ENCODE measurements at regions not wholly inside any gene's neighbourhood (a gene's known extent, or its start where the extent isn't known, plus 50 kb on each side); places are given as distances from the start of the nearest gene placed in this dataset.

- no peak for DNase-seq
- Histone ChIP-seq H3K4me1 (peaks cover 0 to 8% (median 0%) of the 10 kb centered on the region in 4 donors), H3K27me3 (no peaks in the 10 kb centered on the region), H3K9me3 (no peaks in the 10 kb centered on the region), H3K36me3 (no peaks in the 10 kb centered on the region), H3K4me3 (no peak overlapping the region), H3K27ac (no peak overlapping the region)
- intact Hi-C loops (cut with DNase I; ENCODE audit: low total_unique reads), result no loop called here
- TF ChIP-seq, protein P1, sequence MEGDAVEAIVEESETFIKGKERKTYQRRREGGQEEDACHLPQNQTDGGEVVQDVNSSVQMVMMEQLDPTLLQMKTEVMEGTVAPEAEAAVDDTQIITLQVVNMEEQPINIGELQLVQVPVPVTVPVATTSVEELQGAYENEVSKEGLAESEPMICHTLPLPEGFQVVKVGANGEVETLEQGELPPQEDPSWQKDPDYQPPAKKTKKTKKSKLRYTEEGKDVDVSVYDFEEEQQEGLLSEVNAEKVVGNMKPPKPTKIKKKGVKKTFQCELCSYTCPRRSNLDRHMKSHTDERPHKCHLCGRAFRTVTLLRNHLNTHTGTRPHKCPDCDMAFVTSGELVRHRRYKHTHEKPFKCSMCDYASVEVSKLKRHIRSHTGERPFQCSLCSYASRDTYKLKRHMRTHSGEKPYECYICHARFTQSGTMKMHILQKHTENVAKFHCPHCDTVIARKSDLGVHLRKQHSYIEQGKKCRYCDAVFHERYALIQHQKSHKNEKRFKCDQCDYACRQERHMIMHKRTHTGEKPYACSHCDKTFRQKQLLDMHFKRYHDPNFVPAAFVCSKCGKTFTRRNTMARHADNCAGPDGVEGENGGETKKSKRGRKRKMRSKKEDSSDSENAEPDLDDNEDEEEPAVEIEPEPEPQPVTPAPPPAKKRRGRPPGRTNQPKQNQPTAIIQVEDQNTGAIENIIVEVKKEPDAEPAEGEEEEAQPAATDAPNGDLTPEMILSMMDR (IDR thresholded peaks at IDR 0.05), result no peak
These were observed 102.6 kb downstream of the PTGS2 start for GRCh38 chr1:186577633-186578032.

DNA sequence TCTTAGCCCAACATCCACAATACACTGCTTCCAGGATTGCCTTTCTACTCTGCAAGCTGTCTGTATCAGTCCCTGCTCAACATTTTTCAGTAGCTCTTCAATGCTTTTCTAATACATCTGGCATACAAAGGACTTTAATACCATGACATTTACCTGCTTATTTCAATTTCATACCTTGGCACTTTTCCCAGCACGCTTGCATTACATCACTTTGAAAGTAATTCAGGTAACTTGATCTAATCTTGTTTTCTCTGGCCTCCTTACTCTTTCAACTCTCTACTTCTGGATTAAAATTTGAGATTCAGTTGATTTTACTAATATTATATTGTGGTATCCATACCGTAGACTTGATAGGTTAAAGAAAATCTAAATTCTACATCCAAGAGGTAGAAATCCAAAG lies 103.0 kb downstream of the PTGS2 start:
- no peak overlapping the region for H3K4me3 ChIP-seq
- H3K4me1 ChIP-seq, result peaks cover 0 to 8% (median 0%) of the 10 kb centered on the region in 4 donors
- H3K27me3 ChIP-seq, result no peaks in the 10 kb centered on the region
- no peak overlapping the region for H3K27ac ChIP-seq
- TF ChIP-seq, protein P1 (IDR thresholded peaks at IDR 0.05), result no peak
- no peaks in the 10 kb centered on the region for H3K9me3 ChIP-seq
- DNase-seq, result no peak
- no peaks in the 10 kb centered on the region for H3K36me3 ChIP-seq
- intact Hi-C loops (cut with DNase I; ENCODE audit: low total_unique reads), result no loop called here

DNA sequence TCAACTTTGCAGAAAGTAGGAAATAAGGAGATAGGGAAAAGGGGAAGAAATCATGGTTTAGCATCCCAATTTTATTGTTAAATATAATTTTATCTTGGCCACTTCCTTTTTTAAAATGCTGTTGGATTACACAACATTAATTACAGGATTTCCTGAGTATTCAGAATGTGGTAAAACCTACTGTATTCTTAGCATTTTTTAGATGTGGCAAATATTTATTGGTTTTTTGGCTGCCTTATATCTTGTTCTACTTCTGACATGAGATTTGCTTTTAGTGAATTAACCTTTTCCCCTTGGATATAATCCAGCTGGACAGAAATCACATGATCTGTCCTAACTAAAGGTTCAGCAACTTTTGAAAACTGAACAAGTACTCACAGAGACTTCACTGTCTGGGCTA lies 104.9 kb downstream of the PTGS2 start:
- Histone ChIP-seq H3K4me1 (peaks cover 0 to 8% (median 0%) of the 10 kb centered on the region in 4 donors), H3K27me3 (no peaks in the 10 kb centered on the region), H3K9me3 (no peaks in the 10 kb centered on the region), H3K27ac (no peak overlapping the region), H3K36me3 (no peaks in the 10 kb centered on the region), H3K4me3 (no peak overlapping the region)
- TF ChIP-seq, protein P1 (IDR thresholded peaks at IDR 0.05), result no peak
- no peak for DNase-seq
- intact Hi-C loops (cut with DNase I; ENCODE audit: low total_unique reads), result no loop called here

DNA sequence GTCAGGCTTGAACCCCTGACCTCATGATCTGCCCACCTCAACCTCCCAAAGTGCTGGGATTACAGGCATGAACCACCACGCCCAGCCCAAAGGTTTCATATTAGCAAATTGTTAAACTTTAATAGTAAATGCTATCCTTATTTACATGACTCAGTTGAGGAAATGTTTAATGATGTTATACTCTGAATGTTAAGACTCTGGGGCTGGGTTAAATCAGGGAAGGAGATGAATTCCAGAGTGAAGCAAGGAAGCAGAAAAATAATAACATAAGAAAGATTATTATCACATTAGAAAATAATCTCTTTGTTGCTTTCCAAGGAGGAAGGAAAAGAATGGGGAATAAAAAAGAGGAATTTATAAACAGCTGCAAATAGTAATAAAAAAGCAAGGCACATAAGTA lies 105.3 kb downstream of the PTGS2 start:
- DNase-seq, result no peak
- Histone ChIP-seq H3K27ac (no peak overlapping the region), H3K9me3 (no peaks in the 10 kb centered on the region), H3K27me3 (no peaks in the 10 kb centered on the region), H3K36me3 (no peaks in the 10 kb centered on the region), H3K4me3 (no peak overlapping the region), H3K4me1 (peaks cover 0 to 8% (median 0%) of the 10 kb centered on the region in 4 donors)
- TF ChIP-seq, protein P1 (IDR thresholded peaks at IDR 0.05), result no peak
- intact Hi-C loops (cut with DNase I; ENCODE audit: low total_unique reads), result no loop called here

GRCh38 chr1:186572509-186572908 lies 107.7 kb downstream of the PTGS2 start:
- intact Hi-C loops (cut with DNase I; ENCODE audit: low total_unique reads), result no loop called here
- Histone ChIP-seq H3K9me3 (no peaks in the 10 kb centered on the region), H3K4me1 (peaks cover 0 to 8% (median 0%) of the 10 kb centered on the region in 4 donors), H3K27me3 (no peaks in the 10 kb centered on the region), H3K4me3 (no peak overlapping the region), H3K27ac (no peak overlapping the region), H3K36me3 (no peaks in the 10 kb centered on the region)
- DNase-seq, result no peak
- TF ChIP-seq, protein P1 (IDR thresholded peaks at IDR 0.05), result no peak

DNA sequence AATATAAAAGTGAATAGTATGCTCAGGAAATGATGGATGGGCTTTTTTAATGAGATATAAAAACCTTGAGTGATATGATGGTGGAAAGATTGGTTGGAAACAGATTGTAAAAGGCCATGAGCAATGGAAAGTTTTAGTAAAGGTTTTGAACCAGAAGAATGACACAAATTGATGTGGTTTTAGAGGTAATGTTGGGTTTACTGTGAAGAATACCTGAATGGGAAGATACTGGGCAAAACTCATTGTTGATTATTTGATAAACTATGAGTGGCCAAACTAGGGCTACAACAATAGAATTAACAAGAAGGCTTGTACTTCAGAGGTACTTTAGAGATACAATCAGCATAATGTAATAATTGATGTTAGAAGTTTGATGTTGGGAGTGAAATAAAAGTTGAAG lies 108.5 kb downstream of the PTGS2 start:
- Histone ChIP-seq H3K9me3 (no peaks in the 10 kb centered on the region), H3K4me3 (no peak overlapping the region), H3K4me1 (peaks cover 0 to 8% (median 0%) of the 10 kb centered on the region in 4 donors), H3K27ac (no peak overlapping the region), H3K36me3 (no peaks in the 10 kb centered on the region), H3K27me3 (no peaks in the 10 kb centered on the region)
- intact Hi-C loops (cut with DNase I; ENCODE audit: low total_unique reads), result no loop called here
- TF ChIP-seq, protein P1 (IDR thresholded peaks at IDR 0.05), result no peak
- no peak for DNase-seq

Measured in tibial artery (tissue), 4 donors.